22Rv1 (cell line): ENCODE measurements at regions not wholly inside any gene's neighbourhood (a gene's known extent, or its start where the extent isn't known, plus 50 kb on each side); places are given as distances from the start of the nearest gene placed in this dataset.

Experiments
- CTCF ChIP-seq: fragments of 450-650 bp; IDR thresholded peaks from 2 replicates; pipeline ENCODE4 v1.5.1; 2017; ENCODE audit warnings: mild to moderate bottlenecking
- ZFX ChIP-seq: fragments of 450-650 bp; IDR thresholded peaks from 2 replicates; pipeline ENCODE4 v1.6.1; 2017; ENCODE audit warnings: antibody characterized with exemption, borderline replicate concordance

DNA sequence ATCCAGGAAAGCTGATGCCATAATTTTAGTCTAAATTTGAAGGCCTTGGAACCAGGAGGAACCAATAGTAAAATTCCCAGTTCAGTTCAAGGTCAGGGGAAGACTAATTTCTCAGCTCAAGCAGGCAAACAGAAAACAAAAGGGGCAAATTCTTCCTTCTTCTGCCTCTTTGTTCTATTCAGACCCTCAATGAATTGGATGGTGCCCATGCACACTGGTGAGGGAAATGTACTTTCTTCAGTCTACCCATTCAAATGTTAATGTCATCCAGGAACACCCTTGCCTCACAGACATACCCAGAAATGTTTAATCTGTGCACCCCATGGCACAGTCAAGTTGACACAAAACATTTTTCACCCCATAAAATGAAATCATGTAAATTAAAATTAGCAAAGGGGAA, 1851.2 kb upstream of the ADGRL3 start:
- TF ChIP-seq CTCF (no peak), ZFX (no peak)
